ENCODE measurements at regions not wholly inside any gene's neighbourhood (a gene's known extent, or its start where the extent isn't known, plus 50 kb on each side); places are given as distances from the start of the nearest gene placed in this dataset.
A peak's percentile ranks its signal among the peaks of the same experiment; 100 is the strongest.

- H3K27ac ChIP-seq (ENCODE audit: low read depth, low read length) = no peak overlapping the region
- peaks cover 10% of the 10 kb centered on the region for H3K27me3 ChIP-seq (ENCODE audit: control insufficient read depth, insufficient read depth, low read length)
- DNase-seq (ENCODE audit: low read depth, low spot score) = no peak
- POLR2A ChIA-PET = no interaction called here
- no peak for TF ChIP-seq CTCF (IDR thresholded peaks at IDR 0.05; ENCODE audit: low read depth, low read length)
- CTCF ChIA-PET = interaction anchor here (3.0 to 5.8 kb wide), 2 partner anchors 46 to 47 kb away, joined by 16 to 224 read pairs; no protein-coding TSS in a partner anchor
- no peaks in the 10 kb centered on the region for H3K9me3 ChIP-seq (ENCODE audit: control insufficient read depth, insufficient read depth, low read length)
- H3K4me3 ChIP-seq (ENCODE audit: low read depth, low read length) = no peak overlapping the region
Observed at GRCh38 chr4:153081006-153081580, 123.2 kb upstream of the TRIM2 start.

GRCh38 chr4:153081693-153082092 lies 122.5 kb upstream of the TRIM2 start:
- H3K27me3 ChIP-seq (ENCODE audit: control insufficient read depth, insufficient read depth, low read length) = peaks cover 12% of the 10 kb centered on the region
- no peak for DNase-seq (ENCODE audit: low read depth, low spot score)
- ChIA-PET POLR2A (no interaction called here), CTCF (interaction anchor here (1.5 to 5.8 kb wide), 2 partner anchors 16 to 46 kb away, joined by 3 to 224 read pairs; no protein-coding TSS in a partner anchor)
- no peak for TF ChIP-seq CTCF (IDR thresholded peaks at IDR 0.05; ENCODE audit: low read depth, low read length)
- no peaks in the 10 kb centered on the region for H3K9me3 ChIP-seq (ENCODE audit: control insufficient read depth, insufficient read depth, low read length)
- no peak overlapping the region for H3K4me3 ChIP-seq (ENCODE audit: low read depth, low read length)
- no peak overlapping the region for H3K27ac ChIP-seq (ENCODE audit: low read depth, low read length)

GRCh38 chr4:153082322-153083301 lies 121.6 kb upstream of the TRIM2 start:
- CTCF ChIA-PET = interaction anchor here (0.6 to 5.8 kb wide), 42 partner anchors 7 to 660 kb away, joined by 3 to 224 read pairs (median 5); partner anchors contain the start of genes MND1 and TIGD4
- H3K9me3 ChIP-seq (ENCODE audit: control insufficient read depth, insufficient read depth, low read length) = no peaks in the 10 kb centered on the region
- no peak overlapping the region for H3K4me3 ChIP-seq (ENCODE audit: low read depth, low read length)
- no peak for TF ChIP-seq CTCF (IDR thresholded peaks at IDR 0.05; ENCODE audit: low read depth, low read length)
- no peak overlapping the region for H3K27ac ChIP-seq (ENCODE audit: low read depth, low read length)
- DNase-seq (ENCODE audit: low read depth, low spot score) = no peak
- H3K27me3 ChIP-seq (ENCODE audit: control insufficient read depth, insufficient read depth, low read length) = peaks cover 17% of the 10 kb centered on the region
- POLR2A ChIA-PET = no interaction called here

GRCh38 chr4:153083447-153083947 lies 120.7 kb upstream of the TRIM2 start:
- ChIA-PET CTCF (interaction anchor here (0.6 to 5.8 kb wide), 46 partner anchors 8 to 659 kb away, joined by 3 to 224 read pairs (median 4); partner anchors contain the start of genes MND1 and TIGD4), POLR2A (interaction anchor here (0.6 kb wide), 1 partner anchor 237 kb away, joined by 3 read pairs; no protein-coding TSS in a partner anchor)
- Histone ChIP-seq H3K4me3 (ENCODE audit: low read depth, low read length) (no peak overlapping the region), H3K9me3 (ENCODE audit: control insufficient read depth, insufficient read depth, low read length) (no peaks in the 10 kb centered on the region), H3K27ac (ENCODE audit: low read depth, low read length) (no peak overlapping the region), H3K27me3 (ENCODE audit: control insufficient read depth, insufficient read depth, low read length) (peaks cover 19% of the 10 kb centered on the region)
- peak; percentile 70 for TF ChIP-seq CTCF (IDR thresholded peaks at IDR 0.05; ENCODE audit: low read depth, low read length)
- DNase-seq (ENCODE audit: low read depth, low spot score) = peak; percentile 66
